Liver (tissue), 8 donors: ENCODE measurements at regions not wholly inside any gene's neighbourhood (a gene's known extent, or its start where the extent isn't known, plus 50 kb on each side); places are given as distances from the start of the nearest gene placed in this dataset.

Experiments
- DNase-seq: peaks from one replicate; pipeline ENCODE4 v3.0.0-alpha.2; 2017; ENCODE audit warnings: low spot score
- H3K27ac ChIP-seq, 2 donors: one replicate each; pipeline ENCODE4 v1.7.0; 2013; ENCODE audit warnings: inconsistent platforms in 2 of 2, low read length in 2 of 2, control low read depth in 1 of 2, low read depth in 1 of 2, mild to moderate bottlenecking in 1 of 2
- H3K27me3 ChIP-seq, 4 donors: one replicate each; pipeline versions ENCODE4 v1.6.1 to v1.7.0; 2013; ENCODE audit warnings: low read length in 3 of 4, inconsistent platforms in 1 of 4, mild to moderate bottlenecking in 1 of 4, moderate library complexity in 1 of 4; ENCODE audit not compliant: control insufficient read depth in 4 of 4, insufficient read depth in 4 of 4
- H3K36me3 ChIP-seq, 4 donors: one replicate each; pipeline versions ENCODE4 v1.6.1 to v1.7.0; 2013; ENCODE audit warnings: low read length in 3 of 4, mild to moderate bottlenecking in 3 of 4, low read depth in 1 of 4, moderate library complexity in 1 of 4; ENCODE audit not compliant: control insufficient read depth in 4 of 4, insufficient read depth in 3 of 4
- H3K4me1 ChIP-seq, 4 donors: one replicate each; pipeline versions ENCODE4 v1.6.1 to v1.7.0; 2013; ENCODE audit warnings: low read length in 3 of 4, mild to moderate bottlenecking in 3 of 4, moderate library complexity in 1 of 4; ENCODE audit not compliant: control insufficient read depth in 4 of 4, insufficient read depth in 4 of 4
- H3K4me3 ChIP-seq, 3 donors: one replicate each; pipeline versions ENCODE4 v1.6.1 to v1.7.0; 2013; ENCODE audit warnings: low read length in 3 of 3, control low read depth in 1 of 3, low read depth in 1 of 3, mild to moderate bottlenecking in 1 of 3
- H3K9ac ChIP-seq, 2 donors: one replicate each; pipeline ENCODE4 v1.7.0; 2013; ENCODE audit warnings: low read length in 2 of 2, mild to moderate bottlenecking in 2 of 2, moderate library complexity in 2 of 2, control low read depth in 1 of 2, low read depth in 1 of 2
- H3K9me3 ChIP-seq, 4 donors: one replicate each; pipeline versions ENCODE4 v1.6.1 to v1.7.0; 2013; ENCODE audit warnings: low read length in 3 of 4; ENCODE audit not compliant: control insufficient read depth in 4 of 4
- EGR1 ChIP-seq, 2 donors: IDR thresholded peaks; 2 replicates each; pipeline ENCODE4 v1.6.1; 2016 to 2018; ENCODE audit warnings: antibody characterized with exemption in 2 of 2, low read depth in 2 of 2
- FOXA1 ChIP-seq: IDR thresholded peaks from 2 replicates; pipeline ENCODE4 v1.6.1; 2016; ENCODE audit warnings: antibody characterized with exemption
- FOXA2 ChIP-seq: IDR thresholded peaks from 2 replicates; pipeline ENCODE4 v1.6.1; 2016; ENCODE audit warnings: antibody characterized with exemption
- GABPA ChIP-seq, 2 donors: IDR thresholded peaks in 1 of 2; conservative IDR thresholded peaks in 1 of 2; 2 replicates each; pipeline ENCODE4 v1.6.1; 2016; ENCODE audit warnings: antibody characterized with exemption in 2 of 2, mild to moderate bottlenecking in 1 of 2, moderate library complexity in 1 of 2
- HNF4A ChIP-seq, 2 donors: conservative IDR thresholded peaks; 2 replicates each; pipeline ENCODE4 v1.6.1; 2016; ENCODE audit warnings: antibody characterized with exemption in 2 of 2, mild to moderate bottlenecking in 2 of 2
- JUND ChIP-seq, 2 donors: IDR thresholded peaks; 2 replicates each; pipeline ENCODE4 v1.6.1; 2016; ENCODE audit warnings: antibody characterized with exemption in 2 of 2
- NR2F2 ChIP-seq: IDR thresholded peaks from 2 replicates; pipeline ENCODE4 v1.6.1; 2016; ENCODE audit warnings: antibody characterized with exemption
- RAD21 ChIP-seq, 2 donors: IDR thresholded peaks; 2 replicates each; pipeline ENCODE4 v1.6.1; 2016; ENCODE audit warnings: antibody characterized with exemption in 2 of 2, mild to moderate bottlenecking in 2 of 2
- RXRA ChIP-seq, 2 donors: IDR thresholded peaks; 2 replicates each; pipeline ENCODE4 v1.6.1; 2017 to 2018; ENCODE audit warnings: antibody characterized with exemption in 2 of 2, mild to moderate bottlenecking in 1 of 2
- SP1 ChIP-seq: IDR thresholded peaks from 2 replicates; pipeline ENCODE4 v1.6.1; 2018; ENCODE audit warnings: antibody characterized with exemption, mild to moderate bottlenecking
- TAF1 ChIP-seq: conservative IDR thresholded peaks from 2 replicates; pipeline ENCODE4 v1.6.1; 2016; ENCODE audit warnings: antibody characterized with exemption, mild to moderate bottlenecking
- YY1 ChIP-seq: IDR thresholded peaks from 2 replicates; pipeline ENCODE4 v1.6.1; 2016; ENCODE audit warnings: antibody characterized with exemption, mild to moderate bottlenecking
- WGBS: extraction: QIAGEN DNeasy Blood & Tissue Kit; methylation state at CpG from one replicate; pipeline ENCODE4 v1.1.7; 2013; 5-methylcytosine and 5-hydroxymethylcytosine counted together
- TF ChIP-seq, protein P1 (sequence below): IDR thresholded peaks from 2 replicates; pipeline ENCODE4 v1.6.1; 2016; ENCODE audit warnings: antibody characterized with exemption
- TF ChIP-seq, protein P2 (sequence below): IDR thresholded peaks from 2 replicates; pipeline ENCODE4 v1.6.1; 2016; ENCODE audit warnings: antibody characterized with exemption
- TF ChIP-seq, protein P3 (sequence below): IDR thresholded peaks from 2 replicates; pipeline ENCODE4 v1.6.1; 2016; ENCODE audit warnings: antibody characterized with exemption, mild to moderate bottlenecking
- TF ChIP-seq, protein P4 (sequence below): fragments of 150-350 bp; IDR thresholded peaks from 2 replicates; pipeline ENCODE4 v1.5.1; 2017; ENCODE audit warnings: improper control_type of control experiment, low read depth, low read length; ENCODE audit not compliant: missing input control
- donor health status: healthy.
- donor health status: healthy.
- donor health status: healthy.
- donor health status: healthy.
- donor health status: healthy.

DNA sequence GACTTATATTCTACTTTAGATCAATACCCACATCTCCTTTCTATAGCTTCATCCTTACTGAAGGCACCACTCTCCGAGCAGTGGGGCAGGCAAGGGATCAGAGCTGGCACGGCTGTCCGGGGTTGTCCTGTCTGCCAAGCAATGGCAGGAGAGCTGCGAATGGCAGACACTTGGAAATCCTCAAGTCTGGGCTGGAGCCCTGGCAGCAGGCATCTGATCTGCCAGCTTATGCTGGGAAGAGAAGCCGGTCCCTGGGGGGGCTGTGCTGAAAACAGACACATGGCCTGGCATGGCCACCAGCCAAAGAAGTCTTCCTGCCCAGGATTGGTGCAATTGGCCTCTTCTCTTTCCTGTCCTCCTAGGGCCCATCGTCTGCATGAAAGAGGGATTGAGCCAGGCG, 280.2 kb upstream of the PWP1 start:
- no peak overlapping the region for H3K4me3 ChIP-seq
- no peaks in the 10 kb centered on the region for H3K9me3 ChIP-seq
- H3K36me3 ChIP-seq = no peaks in the 10 kb centered on the region
- no peak for TF ChIP-seq HNF4A (conservative IDR thresholded peaks at IDR 0.05)
- TF ChIP-seq FOXA2 = no peak
- no peak for TF ChIP-seq RXRA (IDR thresholded peaks at IDR 0.05)
- no peak for TF ChIP-seq EGR1 (IDR thresholded peaks at IDR 0.05; ENCODE audit: low read depth in 2 of 2)
- DNase-seq = no peak
- H3K9ac ChIP-seq = no peak overlapping the region
- WGBS = 89% methylated on average over 7 of the region's 7 CpGs
- H3K27me3 ChIP-seq = no peaks in the 10 kb centered on the region
- H3K27ac ChIP-seq = no peak overlapping the region
- H3K4me1 ChIP-seq = peaks cover 0 to 6% (median 0%) of the 10 kb centered on the region in 4 donors

DNA sequence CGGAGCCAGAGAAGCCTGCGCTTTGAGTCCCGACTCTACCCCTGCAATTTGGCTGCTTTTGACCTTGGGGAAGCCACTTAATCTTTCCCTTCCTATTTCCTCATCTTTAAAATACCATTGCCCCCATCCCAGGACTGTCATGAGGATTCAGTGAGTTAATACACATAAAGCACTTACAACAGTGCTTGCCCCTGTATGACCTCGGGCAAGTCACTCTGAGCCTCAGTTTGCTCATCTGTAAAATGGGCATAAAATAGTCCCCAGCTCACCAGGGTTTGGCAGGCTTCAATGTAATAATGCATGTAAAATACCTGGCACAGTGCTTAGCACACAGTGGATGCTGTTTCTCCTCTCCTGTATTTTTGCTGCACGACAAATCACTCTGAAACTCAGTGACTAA, 278.7 kb upstream of the PWP1 start:
- H3K9me3 ChIP-seq = no peaks in the 10 kb centered on the region
- no peak for TF ChIP-seq EGR1 (IDR thresholded peaks at IDR 0.05; ENCODE audit: low read depth in 2 of 2)
- no peak for DNase-seq

DNA sequence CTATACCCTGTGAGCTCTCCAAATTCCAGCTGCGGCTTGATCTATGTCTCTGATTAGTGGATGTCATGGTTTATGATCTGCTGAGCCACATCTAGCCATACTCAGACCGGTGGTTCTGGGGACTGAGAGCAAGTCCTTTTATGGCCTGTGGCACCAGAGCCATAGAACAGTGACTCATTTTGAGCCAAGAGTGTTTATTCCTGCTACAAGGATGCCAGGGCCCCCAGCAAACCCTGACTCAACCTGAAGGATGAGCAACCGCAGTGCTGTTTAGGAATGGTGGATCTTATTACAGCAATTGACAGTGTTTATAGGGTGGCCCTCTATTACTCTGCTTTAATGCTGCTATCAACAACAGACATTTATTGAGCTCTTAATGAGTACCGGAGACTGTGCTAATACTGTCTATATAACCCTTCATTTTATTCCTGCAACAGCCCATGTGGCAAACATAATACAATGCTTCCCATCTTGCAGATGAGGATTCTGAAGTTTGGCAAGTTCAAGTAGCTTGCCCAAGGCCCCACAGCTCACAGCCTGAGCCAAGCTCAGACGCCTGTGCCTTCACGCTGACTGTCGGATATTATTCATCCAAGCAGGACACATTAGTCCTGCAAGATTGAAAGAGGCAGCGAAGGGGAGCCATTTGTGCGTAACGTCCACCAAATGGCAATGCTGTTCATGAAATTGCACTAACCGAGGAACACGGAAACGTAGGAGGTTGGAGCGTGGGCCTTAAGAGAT, 273.6 kb upstream of the PWP1 start:
- TF ChIP-seq FOXA1 = no peak
- Histone ChIP-seq H3K27me3 (no peaks in the 10 kb centered on the region), H3K4me1 (peaks cover 1 to 7% (median 5%) of the 10 kb centered on the region in 4 donors), H3K9me3 (no peaks in the 10 kb centered on the region), H3K4me3 (no peak overlapping the region), H3K9ac (no peak overlapping the region), H3K27ac (no peak overlapping the region), H3K36me3 (no peaks in the 10 kb centered on the region)
- DNase-seq = no peak
- 96% methylated on average over 14 of the region's 14 CpGs for WGBS

More for the DNA sequence above, 278.7 kb upstream of the PWP1 start:
- H3K36me3 ChIP-seq = no peaks in the 10 kb centered on the region
- H3K9ac ChIP-seq = no peak overlapping the region
- no peaks in the 10 kb centered on the region for H3K27me3 ChIP-seq
- no peak overlapping the region for H3K4me3 ChIP-seq
- 82% methylated on average over 5 of the region's 5 CpGs for WGBS
- H3K4me1 ChIP-seq = no peaks in the 10 kb centered on the region
- no peak overlapping the region for H3K27ac ChIP-seq

DNA sequence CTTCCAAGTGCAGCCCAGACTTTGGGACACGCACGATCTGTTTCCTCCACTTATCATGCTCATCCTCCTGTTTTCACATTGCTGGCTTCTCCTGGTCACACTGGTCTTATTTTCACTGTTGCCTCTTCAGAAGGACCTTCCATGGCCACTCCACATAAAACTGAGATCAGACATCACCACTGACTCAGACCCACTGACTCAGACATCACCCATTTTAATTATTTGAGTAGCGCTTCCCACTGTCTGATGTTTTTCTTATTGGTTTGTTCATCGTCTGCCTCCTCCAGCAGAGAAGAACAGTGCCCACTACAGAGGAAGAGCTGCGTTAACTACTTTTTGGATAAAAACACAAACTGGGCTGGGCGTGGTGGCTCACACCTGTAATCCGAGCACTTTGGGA, 270.5 kb upstream of the PWP1 start:
- 94% methylated on average over 7 of the region's 7 CpGs for WGBS
- DNase-seq = no peak
- no peaks in the 10 kb centered on the region for H3K9me3 ChIP-seq

More for the DNA sequence above, 270.5 kb upstream of the PWP1 start:
- Histone ChIP-seq H3K4me1 (peaks cover 3 to 14% (median 8%) of the 10 kb centered on the region in 4 donors), H3K27ac (no peak overlapping the region), H3K36me3 (no peaks in the 10 kb centered on the region), H3K27me3 (no peaks in the 10 kb centered on the region), H3K4me3 (no peak overlapping the region), H3K9ac (no peak overlapping the region)
- TF ChIP-seq YY1 (no peak), EGR1 (IDR thresholded peaks at IDR 0.05; ENCODE audit: low read depth in 2 of 2) (no peak), GABPA (IDR thresholded peaks at IDR 0.05 in 1 of 2, conservative IDR thresholded peaks at IDR 0.05 in 1 of 2) (no peak), RAD21 (IDR thresholded peaks at IDR 0.05) (no peak), TAF1 (no peak), SP1 (no peak), NR2F2 (no peak), JUND (IDR thresholded peaks at IDR 0.05) (no peak), HNF4A (conservative IDR thresholded peaks at IDR 0.05) (no peak)
- TF ChIP-seq, protein P1, sequence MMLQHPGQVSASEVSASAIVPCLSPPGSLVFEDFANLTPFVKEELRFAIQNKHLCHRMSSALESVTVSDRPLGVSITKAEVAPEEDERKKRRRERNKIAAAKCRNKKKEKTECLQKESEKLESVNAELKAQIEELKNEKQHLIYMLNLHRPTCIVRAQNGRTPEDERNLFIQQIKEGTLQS = no peak
- TF ChIP-seq, protein P2, sequence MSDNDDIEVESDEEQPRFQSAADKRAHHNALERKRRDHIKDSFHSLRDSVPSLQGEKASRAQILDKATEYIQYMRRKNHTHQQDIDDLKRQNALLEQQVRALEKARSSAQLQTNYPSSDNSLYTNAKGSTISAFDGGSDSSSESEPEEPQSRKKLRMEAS = no peak
- TF ChIP-seq, protein P3, sequence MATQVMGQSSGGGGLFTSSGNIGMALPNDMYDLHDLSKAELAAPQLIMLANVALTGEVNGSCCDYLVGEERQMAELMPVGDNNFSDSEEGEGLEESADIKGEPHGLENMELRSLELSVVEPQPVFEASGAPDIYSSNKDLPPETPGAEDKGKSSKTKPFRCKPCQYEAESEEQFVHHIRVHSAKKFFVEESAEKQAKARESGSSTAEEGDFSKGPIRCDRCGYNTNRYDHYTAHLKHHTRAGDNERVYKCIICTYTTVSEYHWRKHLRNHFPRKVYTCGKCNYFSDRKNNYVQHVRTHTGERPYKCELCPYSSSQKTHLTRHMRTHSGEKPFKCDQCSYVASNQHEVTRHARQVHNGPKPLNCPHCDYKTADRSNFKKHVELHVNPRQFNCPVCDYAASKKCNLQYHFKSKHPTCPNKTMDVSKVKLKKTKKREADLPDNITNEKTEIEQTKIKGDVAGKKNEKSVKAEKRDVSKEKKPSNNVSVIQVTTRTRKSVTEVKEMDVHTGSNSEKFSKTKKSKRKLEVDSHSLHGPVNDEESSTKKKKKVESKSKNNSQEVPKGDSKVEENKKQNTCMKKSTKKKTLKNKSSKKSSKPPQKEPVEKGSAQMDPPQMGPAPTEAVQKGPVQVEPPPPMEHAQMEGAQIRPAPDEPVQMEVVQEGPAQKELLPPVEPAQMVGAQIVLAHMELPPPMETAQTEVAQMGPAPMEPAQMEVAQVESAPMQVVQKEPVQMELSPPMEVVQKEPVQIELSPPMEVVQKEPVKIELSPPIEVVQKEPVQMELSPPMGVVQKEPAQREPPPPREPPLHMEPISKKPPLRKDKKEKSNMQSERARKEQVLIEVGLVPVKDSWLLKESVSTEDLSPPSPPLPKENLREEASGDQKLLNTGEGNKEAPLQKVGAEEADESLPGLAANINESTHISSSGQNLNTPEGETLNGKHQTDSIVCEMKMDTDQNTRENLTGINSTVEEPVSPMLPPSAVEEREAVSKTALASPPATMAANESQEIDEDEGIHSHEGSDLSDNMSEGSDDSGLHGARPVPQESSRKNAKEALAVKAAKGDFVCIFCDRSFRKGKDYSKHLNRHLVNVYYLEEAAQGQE = no peak
- TF ChIP-seq, protein P4, sequence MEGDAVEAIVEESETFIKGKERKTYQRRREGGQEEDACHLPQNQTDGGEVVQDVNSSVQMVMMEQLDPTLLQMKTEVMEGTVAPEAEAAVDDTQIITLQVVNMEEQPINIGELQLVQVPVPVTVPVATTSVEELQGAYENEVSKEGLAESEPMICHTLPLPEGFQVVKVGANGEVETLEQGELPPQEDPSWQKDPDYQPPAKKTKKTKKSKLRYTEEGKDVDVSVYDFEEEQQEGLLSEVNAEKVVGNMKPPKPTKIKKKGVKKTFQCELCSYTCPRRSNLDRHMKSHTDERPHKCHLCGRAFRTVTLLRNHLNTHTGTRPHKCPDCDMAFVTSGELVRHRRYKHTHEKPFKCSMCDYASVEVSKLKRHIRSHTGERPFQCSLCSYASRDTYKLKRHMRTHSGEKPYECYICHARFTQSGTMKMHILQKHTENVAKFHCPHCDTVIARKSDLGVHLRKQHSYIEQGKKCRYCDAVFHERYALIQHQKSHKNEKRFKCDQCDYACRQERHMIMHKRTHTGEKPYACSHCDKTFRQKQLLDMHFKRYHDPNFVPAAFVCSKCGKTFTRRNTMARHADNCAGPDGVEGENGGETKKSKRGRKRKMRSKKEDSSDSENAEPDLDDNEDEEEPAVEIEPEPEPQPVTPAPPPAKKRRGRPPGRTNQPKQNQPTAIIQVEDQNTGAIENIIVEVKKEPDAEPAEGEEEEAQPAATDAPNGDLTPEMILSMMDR = no peak
